Osteocyte (in vitro differentiated cells): ENCODE measurements at regions not wholly inside any gene's neighbourhood (a gene's known extent, or its start where the extent isn't known, plus 50 kb on each side); places are given as distances from the start of the nearest gene placed in this dataset.

Experiments
- DNase-seq: peaks from one replicate; pipeline ENCODE4 v3.0.0; 2021; ENCODE audit warnings: mixed read lengths; ENCODE audit not compliant: unreplicated experiment; ENCODE audit errors: extremely low spot score
- H3K27ac Mint-ChIP-seq: one replicate; pipeline ENCODE4 v1.8.0; 2021; ENCODE audit warnings: mild to moderate bottlenecking, mixed read lengths; ENCODE audit not compliant: unreplicated experiment
- H3K27me3 Mint-ChIP-seq: one replicate; pipeline ENCODE4 v1.8.0; 2021; ENCODE audit warnings: mixed read lengths; ENCODE audit not compliant: unreplicated experiment
- H3K36me3 Mint-ChIP-seq: one replicate; pipeline ENCODE4 v1.8.0; 2021; ENCODE audit warnings: mixed read lengths; ENCODE audit not compliant: unreplicated experiment
- H3K4me1 Mint-ChIP-seq: one replicate; pipeline ENCODE4 v1.8.0; 2021; ENCODE audit warnings: mixed read lengths; ENCODE audit not compliant: unreplicated experiment
- H3K4me3 Mint-ChIP-seq: one replicate; pipeline ENCODE4 v1.8.0; 2021; ENCODE audit warnings: mild to moderate bottlenecking, moderate library complexity, mixed read lengths; ENCODE audit not compliant: unreplicated experiment
- H3K9me3 Mint-ChIP-seq: one replicate; pipeline ENCODE4 v1.8.0; 2021; ENCODE audit warnings: mixed read lengths; ENCODE audit not compliant: unreplicated experiment
- TF ChIP-seq, protein P1 (sequence below): fragments of 200-600 bp; sonication (generic); IDR thresholded peaks from 2 replicates; pipeline ENCODE4 v1.5.0; 2021; ENCODE audit warnings: antibody characterized with exemption, mild to moderate bottlenecking, moderate library complexity

GRCh38 chr10:20709708-20710107 lies 187.4 kb downstream of the NEBL start:
- no peak for DNase-seq
- H3K9me3 Mint-ChIP-seq = peaks cover 7% of the 10 kb centered on the region
- H3K4me1 Mint-ChIP-seq = no peaks in the 10 kb centered on the region
- H3K4me3 Mint-ChIP-seq = no peak overlapping the region
- TF ChIP-seq, protein P1, sequence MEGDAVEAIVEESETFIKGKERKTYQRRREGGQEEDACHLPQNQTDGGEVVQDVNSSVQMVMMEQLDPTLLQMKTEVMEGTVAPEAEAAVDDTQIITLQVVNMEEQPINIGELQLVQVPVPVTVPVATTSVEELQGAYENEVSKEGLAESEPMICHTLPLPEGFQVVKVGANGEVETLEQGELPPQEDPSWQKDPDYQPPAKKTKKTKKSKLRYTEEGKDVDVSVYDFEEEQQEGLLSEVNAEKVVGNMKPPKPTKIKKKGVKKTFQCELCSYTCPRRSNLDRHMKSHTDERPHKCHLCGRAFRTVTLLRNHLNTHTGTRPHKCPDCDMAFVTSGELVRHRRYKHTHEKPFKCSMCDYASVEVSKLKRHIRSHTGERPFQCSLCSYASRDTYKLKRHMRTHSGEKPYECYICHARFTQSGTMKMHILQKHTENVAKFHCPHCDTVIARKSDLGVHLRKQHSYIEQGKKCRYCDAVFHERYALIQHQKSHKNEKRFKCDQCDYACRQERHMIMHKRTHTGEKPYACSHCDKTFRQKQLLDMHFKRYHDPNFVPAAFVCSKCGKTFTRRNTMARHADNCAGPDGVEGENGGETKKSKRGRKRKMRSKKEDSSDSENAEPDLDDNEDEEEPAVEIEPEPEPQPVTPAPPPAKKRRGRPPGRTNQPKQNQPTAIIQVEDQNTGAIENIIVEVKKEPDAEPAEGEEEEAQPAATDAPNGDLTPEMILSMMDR = no peak
- no peaks in the 10 kb centered on the region for H3K27me3 Mint-ChIP-seq
- H3K36me3 Mint-ChIP-seq = no peaks in the 10 kb centered on the region
- H3K27ac Mint-ChIP-seq = no peak overlapping the region

- TF ChIP-seq, protein P1 = no peak
- Mint-ChIP-seq H3K27me3 (no peaks in the 10 kb centered on the region), H3K27ac (no peak overlapping the region), H3K9me3 (peaks cover 7% of the 10 kb centered on the region), H3K4me3 (no peak overlapping the region), H3K4me1 (no peaks in the 10 kb centered on the region), H3K36me3 (no peaks in the 10 kb centered on the region)
- DNase-seq = no peak
These were observed 188.8 kb downstream of the NEBL start for GRCh38 chr10:20708305-20708704.

DNA sequence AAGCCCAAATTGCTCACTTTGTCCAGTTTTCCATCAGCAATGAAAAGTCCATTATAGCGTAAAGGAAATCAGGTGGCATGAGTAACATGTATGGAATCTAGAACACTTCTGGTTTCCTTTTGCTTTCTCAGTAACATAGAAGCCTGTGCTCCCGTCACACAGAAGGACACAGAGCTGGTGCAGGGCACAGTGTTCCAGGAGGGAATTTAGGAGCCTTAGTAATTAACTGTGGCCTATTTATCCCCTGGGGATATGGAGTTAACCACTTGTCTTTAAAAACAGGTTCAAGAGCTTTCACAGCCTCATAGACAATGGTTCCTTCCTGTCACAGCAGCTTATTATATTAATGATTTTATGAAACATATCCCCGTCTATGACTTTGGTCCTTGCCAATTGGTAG lies 189.9 kb downstream of the NEBL start:
- Mint-ChIP-seq H3K27ac (no peak overlapping the region), H3K4me3 (no peak overlapping the region), H3K9me3 (peaks cover 7% of the 10 kb centered on the region), H3K36me3 (no peaks in the 10 kb centered on the region), H3K4me1 (no peaks in the 10 kb centered on the region), H3K27me3 (no peaks in the 10 kb centered on the region)
- no peak for DNase-seq
- TF ChIP-seq, protein P1 = no peak

DNA sequence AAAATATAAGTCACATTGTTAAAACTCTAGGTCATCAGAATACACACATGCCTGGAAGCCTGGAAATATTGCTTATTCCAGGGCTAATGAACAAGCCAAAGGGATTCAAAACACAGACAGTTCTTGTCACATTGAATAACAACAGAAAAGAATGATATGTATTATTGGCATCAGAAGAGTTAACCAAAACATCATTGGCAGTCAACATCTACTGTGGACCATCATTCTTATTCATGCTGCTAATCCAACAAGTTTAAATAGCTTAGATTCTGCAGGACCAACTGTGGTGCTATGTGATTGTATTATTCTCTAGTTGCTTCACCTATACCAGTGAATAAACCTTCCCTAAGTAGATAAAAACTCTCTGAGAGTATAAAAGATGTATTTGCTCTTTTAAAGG lies 198.3 kb downstream of the NEBL start:
- H3K27ac Mint-ChIP-seq = no peak overlapping the region
- H3K9me3 Mint-ChIP-seq = peaks cover 11% of the 10 kb centered on the region
- H3K4me1 Mint-ChIP-seq = peaks cover 3% of the 10 kb centered on the region
- no peaks in the 10 kb centered on the region for H3K36me3 Mint-ChIP-seq
- peaks cover 2% of the 10 kb centered on the region for H3K27me3 Mint-ChIP-seq
- TF ChIP-seq, protein P1 = no peak
- H3K4me3 Mint-ChIP-seq = no peak overlapping the region
- DNase-seq = no peak

GRCh38 chr10:20694296-20694695 lies 202.8 kb downstream of the NEBL start:
- TF ChIP-seq, protein P1 = no peak
- H3K27ac Mint-ChIP-seq = no peak overlapping the region
- peaks cover 3% of the 10 kb centered on the region for H3K9me3 Mint-ChIP-seq

More at GRCh38 chr10:20694296-20694695, 202.8 kb downstream of the NEBL start:
- peaks cover 3% of the 10 kb centered on the region for H3K4me1 Mint-ChIP-seq
- peaks cover 2% of the 10 kb centered on the region for H3K27me3 Mint-ChIP-seq
- no peak for DNase-seq
- no peaks in the 10 kb centered on the region for H3K36me3 Mint-ChIP-seq
- H3K4me3 Mint-ChIP-seq = no peak overlapping the region
